HG02798 (cell line): ENCODE measurements at regions not wholly inside any gene's neighbourhood (a gene's known extent, or its start where the extent isn't known, plus 50 kb on each side); places are given as distances from the start of the nearest gene placed in this dataset.
"Not testable (repeated sequence)": the region's sequence is repeated elsewhere in the genome, so short reads cannot be mapped to it uniquely, and the experiment has no call there.

Source experiments
- ATAC-seq: cut with Tn5 transposase; IDR thresholded peaks from one replicate; pipeline ENCODE4 v1.9.1; 2021; ENCODE audit warnings: mild to moderate bottlenecking; ENCODE audit not compliant: unreplicated experiment, poor library complexity

DNA sequence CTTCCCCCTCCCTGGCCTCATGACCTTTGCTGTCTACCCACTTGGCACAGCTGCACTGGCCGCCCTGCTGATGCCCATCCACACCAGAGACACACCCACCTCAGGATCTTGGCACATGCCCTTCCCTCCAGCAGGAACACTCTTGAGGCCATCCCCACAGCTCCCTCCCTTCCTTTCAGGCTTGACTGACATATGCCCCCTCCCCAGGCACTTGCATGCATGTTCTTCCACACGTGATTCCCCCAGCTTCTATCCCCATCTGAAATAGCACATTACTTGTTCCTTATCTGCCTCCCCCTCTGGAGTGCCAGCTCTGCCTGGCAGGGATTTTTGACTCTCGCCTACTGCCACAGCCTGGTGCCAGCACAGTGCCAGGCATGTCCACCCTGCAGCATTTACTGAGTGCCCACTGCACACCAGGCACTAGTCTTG, 98.5 kb upstream of the SLC25A33 start:
- ATAC-seq = no peak

DNA sequence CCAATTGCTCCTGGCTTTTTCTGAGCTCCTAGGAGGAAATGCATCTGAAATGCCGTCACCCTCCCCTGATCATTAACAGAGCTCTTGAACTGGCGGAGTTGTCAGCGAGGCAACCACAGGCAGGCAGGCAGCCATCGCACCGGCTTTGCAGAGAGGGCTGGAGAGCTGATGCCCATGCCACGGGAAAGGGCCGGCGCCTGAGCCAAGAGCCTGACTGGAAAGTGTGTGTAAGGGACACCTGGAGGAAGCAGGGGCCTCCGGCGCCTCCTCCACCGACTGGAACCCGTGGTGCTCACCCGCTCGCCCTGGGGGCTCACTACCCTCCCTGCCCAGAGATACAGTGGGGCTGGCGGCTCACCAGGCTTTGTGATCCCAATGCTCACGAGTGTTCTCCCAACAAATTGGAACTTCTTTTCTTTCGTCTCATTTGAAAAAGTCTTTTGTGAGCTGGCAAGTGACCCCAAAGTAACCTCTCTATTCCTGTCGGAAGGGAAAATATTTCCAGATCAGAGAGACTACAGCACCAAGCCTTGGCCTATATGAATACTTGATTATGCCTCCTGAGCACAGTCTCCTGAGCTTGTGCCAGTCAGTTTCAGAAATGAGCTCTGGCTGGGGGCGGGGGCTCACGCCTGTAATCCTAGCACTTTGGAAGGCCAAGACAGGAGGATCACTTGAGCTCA, 97.7 kb upstream of the SLC25A33 start:
- ATAC-seq = no peak

DNA sequence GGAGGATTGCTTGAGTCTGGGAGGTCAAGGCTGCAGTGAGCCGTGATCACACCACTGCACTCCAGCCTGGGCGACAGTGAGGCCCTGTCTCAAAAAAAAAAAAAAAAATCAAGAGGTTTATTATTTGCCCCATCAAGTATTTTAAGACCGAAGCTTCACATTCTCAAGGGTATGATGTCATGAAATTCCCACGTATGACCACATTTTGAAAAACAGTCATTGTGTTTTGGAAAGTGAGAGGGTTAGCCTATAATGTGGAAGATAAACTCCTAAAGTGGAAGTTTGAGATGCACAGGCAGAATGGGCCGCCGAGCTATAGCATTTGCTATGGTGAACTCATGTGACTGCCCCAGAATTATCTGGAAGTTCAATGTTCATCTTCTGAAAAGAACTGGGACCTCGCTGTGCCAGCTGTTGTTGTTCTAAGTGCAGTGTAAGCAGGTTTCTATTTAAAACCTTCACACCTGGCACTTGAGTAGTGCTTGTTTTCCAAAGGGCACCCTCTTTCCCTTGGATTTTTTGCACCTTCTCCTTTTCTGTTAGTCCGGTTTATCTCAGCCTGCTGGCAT, 96.9 kb upstream of the SLC25A33 start:
- no peak for ATAC-seq

DNA sequence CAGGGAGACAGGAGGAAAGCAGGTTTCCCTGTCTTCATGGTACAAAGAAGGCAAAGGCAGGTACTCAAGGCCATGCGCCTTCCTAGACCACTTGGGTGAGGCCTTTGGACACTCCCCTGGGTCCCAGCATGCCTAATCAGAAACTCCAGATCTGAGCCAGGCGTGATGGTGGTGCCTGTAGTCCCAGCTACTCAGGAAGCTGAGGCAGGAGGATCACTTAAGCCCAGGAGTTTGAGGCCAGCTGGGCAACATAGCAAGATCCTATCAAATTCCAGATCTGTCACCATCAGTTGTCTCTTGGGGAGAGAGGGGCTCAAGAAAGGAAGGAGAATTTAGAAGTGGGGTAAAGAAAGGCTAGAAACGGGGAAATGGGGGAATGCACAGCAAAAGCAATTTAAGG, 96.3 kb upstream of the SLC25A33 start:
- ATAC-seq = no peak

DNA sequence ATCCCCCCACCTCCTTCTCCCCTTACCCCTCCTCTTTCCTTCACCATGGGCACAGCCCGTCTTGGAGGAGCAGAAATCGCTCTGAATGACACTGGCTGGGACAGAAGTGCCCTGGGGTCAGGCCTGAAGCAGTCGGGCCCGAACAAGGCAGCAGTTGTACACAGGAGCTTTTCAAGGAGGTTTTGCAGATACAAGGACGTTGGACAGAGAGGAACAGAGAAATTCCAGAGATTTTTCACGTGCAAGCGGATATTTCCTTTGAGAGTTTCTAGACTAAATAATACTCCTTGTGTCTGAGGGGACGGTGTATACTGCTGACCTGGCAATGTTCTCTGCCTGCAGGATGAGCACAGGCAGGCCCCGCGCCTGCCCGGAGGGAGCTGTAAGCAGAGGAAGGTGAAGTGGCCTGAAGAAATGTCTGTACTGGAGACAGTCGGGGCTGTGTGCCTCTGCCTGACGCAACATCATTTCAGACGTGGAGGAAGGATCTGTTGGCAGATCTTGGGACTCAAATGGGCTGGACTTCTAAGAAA, 95.3 kb upstream of the SLC25A33 start:
- ATAC-seq = no peak

DNA sequence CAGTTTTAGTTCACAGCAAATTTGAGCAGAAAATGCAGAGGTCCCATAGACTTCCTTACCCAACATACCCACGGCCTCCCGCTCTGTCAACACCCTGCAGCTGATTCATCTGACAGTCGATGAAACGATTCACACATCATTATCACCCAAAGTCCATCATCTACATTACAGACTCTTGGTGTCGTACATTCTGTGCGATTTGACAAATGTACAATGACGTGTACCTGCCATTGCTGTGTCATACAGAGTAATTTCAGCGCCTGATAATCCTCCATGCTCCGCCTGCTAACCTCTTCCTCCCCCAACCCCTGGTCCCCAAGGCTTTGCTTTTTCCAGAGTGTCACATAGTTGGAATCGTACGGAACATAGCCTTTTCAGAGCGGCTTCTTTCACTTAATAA, 94.7 kb upstream of the SLC25A33 start:
- ATAC-seq = no peak

DNA sequence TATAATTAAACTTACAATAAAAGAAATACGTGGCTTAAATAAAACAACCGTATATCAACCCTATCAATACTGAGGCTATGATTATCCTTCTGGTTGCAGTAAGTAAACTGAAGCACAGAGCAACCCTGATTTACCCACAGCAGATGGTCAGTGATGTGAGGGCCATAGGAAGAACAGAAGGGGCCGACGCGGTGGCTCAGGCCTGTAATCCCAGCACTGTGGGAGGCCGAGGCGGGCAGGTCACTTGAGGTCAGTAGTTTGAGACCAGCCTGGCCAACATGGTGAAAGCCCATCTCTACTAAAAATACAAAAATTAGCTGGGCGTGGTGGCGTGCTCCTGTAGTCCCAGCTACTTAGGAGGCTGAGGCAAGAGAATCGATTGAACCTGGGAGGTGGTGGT, 94.2 kb upstream of the SLC25A33 start:
- not testable (repeated sequence) for ATAC-seq

DNA sequence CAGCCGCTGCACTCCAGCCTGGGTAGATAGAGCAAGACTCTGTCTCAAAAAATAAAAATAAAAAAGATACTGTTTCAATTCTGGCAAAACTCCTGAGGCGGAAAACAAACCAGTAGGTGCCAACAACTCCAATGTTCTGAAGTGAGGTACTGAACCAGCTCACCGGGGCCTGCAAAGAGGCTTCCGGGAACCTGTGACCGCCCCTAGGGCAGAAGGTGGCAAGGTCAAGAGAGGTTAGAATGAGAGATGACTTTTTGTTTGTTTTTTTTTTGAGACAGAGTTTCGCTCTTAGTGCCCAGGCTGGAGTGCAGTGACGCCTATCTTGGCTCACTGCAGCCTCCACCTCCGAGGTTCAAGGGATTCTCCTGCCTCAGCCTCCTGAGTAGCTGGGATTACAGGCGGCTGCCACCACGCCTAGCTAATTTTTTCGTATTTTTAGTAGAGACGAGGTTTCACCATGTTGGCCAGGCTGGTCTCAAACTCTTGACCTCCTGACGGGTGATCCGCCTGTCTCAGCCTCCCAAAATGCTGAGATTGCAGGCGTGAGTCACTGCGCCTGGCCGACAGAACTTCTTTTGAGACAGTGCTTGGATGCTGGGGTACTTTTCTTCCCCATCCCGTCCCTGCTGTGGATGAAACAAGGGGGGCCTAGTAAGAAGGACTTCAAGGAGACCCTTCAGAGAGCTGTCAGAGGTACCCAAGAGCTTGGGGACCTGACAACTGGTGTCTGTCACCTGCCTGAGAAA, 91.9 kb upstream of the SLC25A33 start:
- no peak for ATAC-seq

DNA sequence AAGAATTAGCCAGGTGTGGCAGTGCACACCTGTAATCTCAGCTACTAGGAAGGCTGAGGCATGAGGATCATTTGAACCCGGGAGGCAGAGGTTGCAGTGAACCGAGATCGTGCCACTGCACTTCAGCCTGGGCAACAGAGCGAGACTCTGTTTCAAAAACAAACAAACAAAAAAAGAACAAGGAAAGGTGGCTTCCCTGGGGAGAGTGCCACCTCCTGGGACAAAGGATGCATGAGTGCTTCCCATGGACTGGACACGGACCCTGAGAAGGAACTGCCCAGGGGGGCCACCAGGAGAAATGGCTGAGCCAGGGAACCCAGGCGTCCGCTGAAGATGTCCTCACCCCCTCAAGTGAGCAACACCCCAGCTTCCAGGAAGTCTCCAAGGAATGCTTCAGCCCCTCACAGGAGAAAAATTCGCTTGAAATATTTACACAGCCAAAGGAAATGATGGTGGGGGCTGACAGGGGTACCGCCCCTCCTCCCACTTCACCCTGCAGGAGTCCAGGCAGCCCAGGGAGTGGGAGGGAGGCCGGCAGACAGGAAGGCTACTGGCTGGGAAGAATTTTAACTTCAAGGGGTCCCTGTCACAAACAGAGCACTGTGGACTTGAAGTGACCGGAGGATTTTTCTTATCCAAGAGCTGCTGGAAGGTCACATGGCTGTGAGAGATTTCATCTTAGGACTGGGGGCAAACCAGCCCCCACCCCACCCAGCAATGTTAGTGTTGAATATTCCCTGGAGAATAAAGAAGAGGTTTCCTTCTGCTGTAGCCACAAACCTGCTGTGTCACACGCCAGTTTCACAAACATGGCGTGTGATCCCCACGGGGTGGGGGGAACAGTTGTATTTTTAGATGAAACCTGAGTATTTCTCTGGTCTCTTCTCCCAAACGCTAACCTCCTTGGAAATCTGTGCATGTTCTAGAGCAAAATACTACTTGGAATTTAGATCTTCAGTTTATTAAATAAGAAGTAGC, 90.8 kb upstream of the SLC25A33 start:
- ATAC-seq = no peak

DNA sequence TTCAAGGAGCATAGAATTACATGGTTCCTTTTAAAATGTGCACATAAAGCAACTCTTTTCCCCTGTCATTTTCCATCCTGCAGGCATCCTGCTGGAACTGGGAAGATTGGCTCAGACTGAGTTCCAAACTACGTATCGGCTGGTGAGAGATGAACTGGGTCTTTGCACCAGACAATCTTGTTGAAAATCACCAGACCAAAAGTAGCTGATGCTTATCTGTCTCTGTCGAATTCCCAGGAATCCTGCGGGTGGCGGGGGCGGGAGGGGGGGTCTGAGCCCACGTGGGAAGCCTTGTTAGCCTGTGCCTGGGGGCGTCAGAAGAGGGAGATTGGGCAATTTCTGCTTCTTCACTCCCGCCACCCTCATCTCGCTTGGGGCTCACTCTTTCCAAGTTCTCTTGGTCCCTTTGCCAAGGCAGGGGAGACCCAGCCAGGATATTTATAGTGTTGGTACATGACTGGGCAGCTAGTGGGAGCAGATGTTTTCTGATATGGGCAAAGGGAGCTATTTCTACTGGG, 90.1 kb upstream of the SLC25A33 start:
- ATAC-seq = no peak

DNA sequence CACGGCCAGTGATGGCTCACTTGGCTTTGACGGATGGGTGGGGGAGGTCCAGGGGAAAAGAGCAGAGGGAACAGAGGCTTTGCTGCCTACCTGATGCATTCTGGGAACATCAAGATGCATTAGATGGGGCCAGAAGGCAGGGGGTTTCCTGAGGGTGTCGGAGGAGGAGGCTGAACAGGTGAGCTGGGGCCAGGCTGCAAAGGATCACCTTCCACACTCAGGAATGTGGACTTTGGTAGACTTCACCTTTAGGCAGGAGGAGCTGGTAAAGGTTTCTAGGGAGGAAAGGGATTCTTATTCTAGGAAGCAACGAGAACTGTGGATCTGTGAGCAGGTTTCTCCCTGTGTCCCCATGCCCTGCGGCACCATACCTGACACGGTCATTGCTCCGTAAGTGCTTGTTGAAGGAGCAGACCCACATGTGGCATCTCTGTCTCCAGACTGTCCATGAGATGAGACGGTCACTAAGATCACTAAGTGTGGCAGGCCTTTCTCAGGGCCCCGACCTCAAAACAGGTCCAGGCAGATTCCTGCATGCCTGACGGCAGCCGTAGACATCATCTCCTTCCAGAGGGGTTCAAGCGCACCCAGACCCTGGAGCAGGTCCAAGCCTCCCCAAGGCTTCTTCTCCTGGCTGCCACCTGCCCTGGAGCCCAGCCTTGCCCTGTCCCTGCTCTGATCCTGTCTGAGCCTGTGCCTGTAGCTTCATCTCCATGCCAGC, 89.1 kb upstream of the SLC25A33 start:
- ATAC-seq = no peak

DNA sequence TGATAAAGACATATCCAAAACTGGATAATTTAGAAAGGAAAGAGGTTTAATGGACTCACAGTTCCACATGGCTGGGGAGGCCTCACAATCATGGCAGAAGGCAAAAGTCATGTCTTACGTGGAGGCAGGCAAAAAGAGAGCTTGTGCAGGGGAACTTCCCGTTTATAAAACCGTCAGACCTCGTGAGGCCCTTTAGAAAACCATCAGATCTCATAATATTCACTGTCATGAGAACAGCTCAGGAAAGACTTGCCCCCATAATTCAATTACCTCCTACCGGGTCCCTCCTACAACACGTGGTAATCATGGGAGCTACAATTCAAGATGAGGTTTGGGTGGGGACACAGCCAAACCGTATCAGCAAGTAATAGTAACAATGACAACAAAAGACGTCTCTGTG, 88.2 kb upstream of the SLC25A33 start:
- ATAC-seq = no peak

DNA sequence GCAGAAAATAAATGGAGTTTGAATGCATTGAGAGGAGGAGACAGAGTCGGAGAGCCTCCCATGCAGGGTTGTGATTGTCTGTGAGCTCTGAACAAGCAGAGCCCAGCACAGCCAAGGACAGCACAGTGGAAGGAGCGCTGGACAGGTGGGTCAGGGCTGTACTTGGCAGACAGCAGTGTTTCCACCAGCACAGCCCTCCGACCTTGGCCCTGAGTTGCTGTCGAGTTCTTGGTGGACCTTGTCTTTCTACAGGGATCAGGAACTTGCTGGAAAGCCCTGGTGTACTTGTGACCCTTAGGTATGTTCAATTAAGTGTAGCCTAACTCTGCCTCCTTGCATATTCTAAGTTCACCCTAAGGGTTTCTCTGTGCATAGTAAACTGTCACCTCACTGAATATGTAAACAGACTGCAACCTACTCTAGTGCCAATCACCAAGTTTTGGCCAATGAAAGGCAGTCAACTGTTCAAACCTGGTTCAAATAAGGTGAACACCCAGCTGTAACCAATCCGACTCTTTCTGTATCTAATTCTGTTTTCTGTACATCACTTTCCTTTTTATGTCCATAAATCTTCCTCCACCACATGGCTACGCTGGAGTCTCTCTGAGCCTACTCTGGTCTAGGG, 86.6 kb upstream of the SLC25A33 start:
- no peak for ATAC-seq

DNA sequence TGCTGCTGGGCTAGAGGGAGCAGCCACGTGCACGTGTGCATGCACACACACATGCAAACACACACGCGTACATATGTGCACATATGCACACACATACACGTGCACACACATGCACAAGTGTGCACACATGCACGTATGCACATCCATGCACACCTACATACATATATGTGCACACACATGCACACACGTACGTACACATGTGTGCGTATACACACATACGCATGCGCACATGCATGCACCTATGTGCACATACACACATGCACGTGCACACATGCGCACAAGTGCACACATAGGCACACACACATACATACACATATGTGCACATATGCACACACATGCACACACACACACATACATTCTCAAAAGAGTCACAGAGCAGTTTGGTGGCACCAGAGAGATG, 85.9 kb upstream of the SLC25A33 start:
- ATAC-seq = no peak

DNA sequence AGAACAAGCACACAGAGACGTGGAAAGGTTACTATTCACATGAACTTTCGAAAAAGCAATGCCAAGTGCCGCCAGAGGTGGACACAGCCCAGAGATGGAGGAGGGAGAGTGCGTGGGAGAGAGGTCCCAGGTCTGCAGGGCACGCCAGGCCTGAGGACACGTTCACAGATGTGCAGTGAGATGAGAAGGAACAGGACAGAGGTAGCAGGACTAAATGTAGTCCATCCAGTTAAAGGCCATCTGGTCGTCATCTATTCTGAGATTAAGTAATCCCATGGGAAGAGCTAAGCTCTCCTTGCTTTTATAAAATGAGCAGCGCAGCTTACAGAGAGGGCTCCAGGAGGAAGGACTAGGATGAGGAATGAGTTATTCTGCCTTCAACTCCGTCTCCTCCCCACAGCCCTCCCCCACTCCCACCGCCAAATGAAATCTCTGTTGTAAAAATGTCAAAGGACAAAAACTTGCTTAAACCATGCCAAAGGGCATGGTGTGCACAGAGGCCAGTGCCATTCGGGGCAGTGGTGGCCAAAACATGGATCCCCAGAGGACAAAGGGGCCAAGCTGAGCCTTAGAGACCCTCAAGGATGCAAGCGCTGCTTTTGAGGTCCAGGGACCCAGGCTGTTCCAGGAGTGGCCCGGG, 85.4 kb upstream of the SLC25A33 start:
- no peak for ATAC-seq

DNA sequence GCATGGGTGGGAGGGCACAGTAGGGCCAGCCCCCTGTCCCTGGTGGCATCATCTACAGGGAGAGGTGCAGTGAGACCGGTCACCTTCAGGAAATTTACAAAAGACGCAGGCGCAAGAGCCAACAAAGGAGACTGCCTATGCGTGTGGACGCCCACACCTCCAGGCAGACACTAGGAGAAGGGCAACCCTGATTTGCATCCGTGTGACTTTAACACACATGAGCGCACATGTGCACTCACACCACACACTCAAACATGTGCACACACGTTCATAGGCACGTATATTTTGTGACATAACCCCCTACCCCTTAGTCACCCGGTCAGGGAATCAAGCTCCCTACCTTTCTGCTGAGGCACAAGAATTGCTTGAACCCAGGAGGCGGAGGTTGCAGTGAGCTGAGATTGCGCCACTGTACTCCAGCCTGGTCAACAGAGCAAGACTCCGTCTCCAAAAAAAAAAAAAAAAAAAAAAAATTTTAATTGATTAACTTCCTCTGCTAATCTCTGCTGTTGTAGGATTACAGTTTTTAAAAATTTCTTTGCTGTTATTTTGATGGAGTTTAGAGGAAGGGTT, 84.7 kb upstream of the SLC25A33 start:
- ATAC-seq = no peak

DNA sequence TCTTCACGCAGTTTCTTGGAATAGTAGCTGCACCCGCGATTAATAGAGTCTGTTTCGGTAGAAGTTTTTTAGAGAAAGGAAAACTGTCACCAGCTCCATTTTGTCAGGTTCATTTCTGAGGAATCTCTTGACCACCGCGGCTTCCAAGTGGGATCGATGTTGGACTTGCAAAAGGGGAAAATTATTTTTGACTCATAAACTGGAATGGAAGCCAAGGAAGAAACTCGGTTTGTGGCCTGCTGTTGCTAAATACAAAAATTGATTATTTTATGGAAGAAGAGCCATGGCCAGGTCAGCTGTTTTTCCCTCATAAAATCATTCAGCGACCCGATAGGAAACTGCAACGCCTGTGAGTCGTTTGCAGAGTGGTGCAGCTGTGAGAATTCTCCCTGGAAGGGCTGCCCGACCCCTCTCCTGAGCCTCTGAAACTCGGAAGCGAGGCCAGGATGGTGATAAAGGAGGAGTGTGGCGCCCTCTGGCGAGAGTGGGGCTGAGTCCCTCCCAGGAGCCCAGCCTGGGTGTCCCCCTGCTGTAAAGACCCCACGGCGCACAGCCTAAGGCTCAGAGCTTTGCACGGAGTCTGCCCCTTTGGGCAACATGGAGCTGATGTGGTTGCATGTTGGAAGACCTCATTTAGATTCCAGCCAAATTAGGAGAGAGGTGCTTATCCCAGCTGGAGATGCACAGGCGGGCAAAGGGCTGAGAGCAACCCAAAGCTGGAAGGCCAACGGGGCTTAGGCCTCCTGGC, 83.6 kb upstream of the SLC25A33 start:
- no peak for ATAC-seq

DNA sequence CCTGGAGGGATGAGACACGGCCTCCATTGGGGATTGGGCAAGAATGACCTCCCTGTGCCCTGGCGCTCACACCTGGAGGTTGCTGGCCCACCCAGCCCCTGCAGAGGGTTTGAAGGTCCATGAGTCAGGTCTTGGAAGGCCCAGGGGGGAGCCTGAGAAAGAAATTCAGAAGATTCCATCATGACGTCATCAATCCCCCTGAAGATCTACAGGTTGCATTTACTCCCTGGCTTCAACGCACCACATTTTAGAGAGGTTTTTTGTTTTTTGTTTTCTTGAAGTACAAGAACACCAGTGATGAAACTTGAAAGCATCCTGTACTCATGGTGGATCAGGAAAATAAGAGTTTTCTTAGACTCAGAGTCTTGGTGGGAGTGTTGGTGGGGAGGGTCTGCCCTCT, 82.4 kb upstream of the SLC25A33 start:
- ATAC-seq = no peak
